Amygdala (tissue), 56 donors: ENCODE measurements at regions not wholly inside any gene's neighbourhood (a gene's known extent, or its start where the extent isn't known, plus 50 kb on each side); places are given as distances from the start of the nearest gene placed in this dataset.
A peak's percentile ranks its signal among the peaks of the same experiment; 100 is the strongest.

Experiments
- DNase-seq, 56 donors: peaks; one replicate each; lab custom pipeline; 2025; lab: John Stamatoyannopoulos, UW

GRCh38 chr14:97179573-97179972 is 382.4 kb downstream of the VRK1 start:
- no peak for DNase-seq

GRCh38 chr14:97180304-97181200 is 383.4 kb downstream of the VRK1 start:
- DNase-seq = peak in 26 of 56 donors; percentile 4 to 58 (median 23)

- DNase-seq = no peak
Measured at GRCh38 chr14:97185186-97185585, 388.0 kb downstream of the VRK1 start.

- no peak for DNase-seq
Measured at GRCh38 chr14:97187916-97188315, 390.7 kb downstream of the VRK1 start.

GRCh38 chr14:97196336-97196735 is 399.2 kb downstream of the VRK1 start:
- no peak for DNase-seq

GRCh38 chr14:97198813-97199212 is 401.6 kb downstream of the VRK1 start:
- DNase-seq = no peak

- DNase-seq = no peak
Measured at GRCh38 chr14:97200245-97200644, 403.1 kb downstream of the VRK1 start.

GRCh38 chr14:97206916-97207315 is 409.7 kb downstream of the VRK1 start:
- DNase-seq = no peak

GRCh38 chr14:97210202-97210601 is 413.0 kb downstream of the VRK1 start:
- no peak for DNase-seq

- no peak for DNase-seq
Measured at GRCh38 chr14:97212399-97212798, 415.2 kb downstream of the VRK1 start.

GRCh38 chr14:97213720-97214119 is 416.5 kb downstream of the VRK1 start:
- DNase-seq = no peak

- no peak for DNase-seq
Measured at GRCh38 chr14:97215263-97215969, 418.2 kb downstream of the VRK1 start.

GRCh38 chr14:97217111-97217885 is 420.1 kb downstream of the VRK1 start:
- DNase-seq = no peak

GRCh38 chr14:97218274-97218673 is 421.1 kb downstream of the VRK1 start:
- DNase-seq = no peak

- DNase-seq = peak in 11 of 56 donors; percentile 4 to 46 (median 16)
Measured at GRCh38 chr14:97218691-97219430, 421.7 kb downstream of the VRK1 start.

- DNase-seq = no peak
Measured at GRCh38 chr14:97219431-97220017, 422.3 kb downstream of the VRK1 start.

GRCh38 chr14:97221572-97222285 is 424.5 kb downstream of the VRK1 start:
- no peak for DNase-seq

- DNase-seq = no peak
Measured at GRCh38 chr14:97224016-97224415, 426.8 kb downstream of the VRK1 start.

GRCh38 chr14:97230051-97230450 is 432.9 kb downstream of the VRK1 start:
- DNase-seq = no peak
